Trophoblast cell (in vitro differentiated cells and primary cell): ENCODE measurements at regions not wholly inside any gene's neighbourhood (a gene's known extent, or its start where the extent isn't known, plus 50 kb on each side); places are given as distances from the start of the nearest gene placed in this dataset.

Experiments
- DNase-seq, 2 donors: peaks; one replicate each; pipeline ENCODE4 v3.0.0-alpha.2; 2016
- H2AFZ ChIP-seq: 2 replicates; pipeline ENCODE4 v1.6.1; 2013; ENCODE audit warnings: low read length, moderate library complexity, mild to moderate bottlenecking; ENCODE audit not compliant: insufficient read depth, poor library complexity
- H2AK5ac ChIP-seq: 2 replicates; pipeline ENCODE4 v1.6.1; 2013; ENCODE audit warnings: mild to moderate bottlenecking, low read length
- H2BK120ac ChIP-seq: 2 replicates; pipeline ENCODE4 v1.6.1; 2013; ENCODE audit warnings: low read length, mild to moderate bottlenecking, moderate library complexity; ENCODE audit not compliant: insufficient read depth, poor library complexity
- H2BK12ac ChIP-seq: 2 replicates; pipeline ENCODE4 v1.6.1; 2013; ENCODE audit warnings: mild to moderate bottlenecking, low read length, moderate library complexity
- H2BK5ac ChIP-seq: 2 replicates; pipeline ENCODE4 v1.6.1; 2013; ENCODE audit warnings: low read length, low read depth, moderate library complexity, mild to moderate bottlenecking; ENCODE audit not compliant: poor library complexity
- H3K14ac ChIP-seq: 2 replicates; pipeline ENCODE4 v1.6.1; 2013; ENCODE audit warnings: mild to moderate bottlenecking, low read length
- H3K18ac ChIP-seq: 2 replicates; pipeline ENCODE4 v1.6.1; 2013; ENCODE audit warnings: mild to moderate bottlenecking, low read length
- H3K23ac ChIP-seq: 2 replicates; pipeline ENCODE4 v1.6.1; 2013; ENCODE audit warnings: low read length
- H3K27ac ChIP-seq: 2 replicates; pipeline ENCODE4 v1.5.1; 2013; ENCODE audit warnings: low read depth, mild to moderate bottlenecking, inconsistent platforms, low read length, moderate library complexity
- H3K27me3 ChIP-seq: 2 replicates; pipeline ENCODE4 v1.6.1; 2013; ENCODE audit warnings: inconsistent platforms, mild to moderate bottlenecking, low read length, moderate library complexity; ENCODE audit not compliant: insufficient read depth
- H3K36me3 ChIP-seq, 2 experiments: 1 replicate in 1 of 2; 2 replicates in 1 of 2; pipeline ENCODE4 v1.6.1; 2013; ENCODE audit warnings: low read length in 2 of 2, mild to moderate bottlenecking in 2 of 2, moderate library complexity in 1 of 2; ENCODE audit not compliant: insufficient read depth in 2 of 2, control insufficient read depth in 1 of 2
- H3K4ac ChIP-seq: 2 replicates; pipeline ENCODE4 v1.6.1; 2013; ENCODE audit warnings: low read depth, mild to moderate bottlenecking, low read length, moderate library complexity
- H3K4me1 ChIP-seq, 2 experiments: 1 replicate in 1 of 2; 2 replicates in 1 of 2; pipeline ENCODE4 v1.6.1; 2013; ENCODE audit warnings: low read length in 2 of 2, mild to moderate bottlenecking in 2 of 2, moderate library complexity in 1 of 2; ENCODE audit not compliant: insufficient read depth in 2 of 2, control insufficient read depth in 1 of 2
- H3K4me2 ChIP-seq: 2 replicates; pipeline ENCODE4 v1.6.1; 2013; ENCODE audit warnings: inconsistent platforms, mild to moderate bottlenecking, low read length, moderate library complexity
- H3K4me3 ChIP-seq: 2 replicates; pipeline ENCODE4 v1.5.1; 2013; ENCODE audit warnings: mild to moderate bottlenecking, low read depth, low read length, inconsistent platforms
- H3K79me1 ChIP-seq: one replicate; pipeline ENCODE4 v1.6.1; 2013; ENCODE audit warnings: low read length
- H3K79me2 ChIP-seq: 2 replicates; pipeline ENCODE4 v1.6.1; 2013; ENCODE audit warnings: low read length, mild to moderate bottlenecking; ENCODE audit not compliant: control insufficient read depth, insufficient read depth, poor library complexity
- H3K9ac ChIP-seq: 2 replicates; pipeline ENCODE4 v1.6.1; 2013; ENCODE audit warnings: mild to moderate bottlenecking, low read length
- H3K9me3 ChIP-seq: 2 replicates; pipeline ENCODE4 v1.6.1; 2013; ENCODE audit warnings: low read depth, mild to moderate bottlenecking, control low read depth, inconsistent platforms, low read length; ENCODE audit not compliant: insufficient read depth
- H4K12ac ChIP-seq: 2 replicates; pipeline ENCODE4 v1.6.1; 2013; ENCODE audit warnings: low read depth, mild to moderate bottlenecking, low read length, moderate library complexity
- H4K8ac ChIP-seq: 2 replicates; pipeline ENCODE4 v1.6.1; 2013; ENCODE audit warnings: low read depth, mild to moderate bottlenecking, low read length, moderate library complexity
- H4K91ac ChIP-seq: one replicate; pipeline ENCODE4 v1.6.1; 2013; ENCODE audit warnings: low read depth, mild to moderate bottlenecking, low read length, moderate library complexity
- WGBS: extraction: QIAGEN DNeasy Blood & Tissue Kit; methylation state at CpG from one replicate; pipeline ENCODE4 v1.1.7; 2013; ENCODE audit warnings: missing lambda C conversion rate; ENCODE audit not compliant: insufficient read length, insufficient coverage; ENCODE audit errors: extremely low coverage; 5-methylcytosine and 5-hydroxymethylcytosine counted together

DNA sequence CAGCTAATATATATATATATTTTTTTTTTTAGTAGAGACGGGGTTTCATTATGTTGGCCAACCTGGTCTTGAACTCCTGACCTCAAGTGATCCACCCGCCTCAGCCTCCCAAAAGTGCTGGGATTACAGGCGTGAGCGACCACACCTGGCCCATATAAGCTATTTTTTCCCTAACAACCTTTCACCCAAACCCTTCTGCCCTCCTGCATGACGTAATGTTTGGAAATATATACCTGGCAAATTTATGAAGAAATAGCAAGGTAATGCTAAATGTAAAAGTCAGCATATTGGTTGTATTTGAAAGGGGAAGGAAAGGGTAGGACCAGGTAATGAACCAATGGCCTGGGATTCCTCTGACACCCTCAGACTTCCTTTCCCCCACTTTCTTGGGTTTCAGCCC lies 325.5 kb upstream of the ARID1B start:
- H3K4me3 ChIP-seq, result no peak overlapping the region
- no peak overlapping the region for H4K12ac ChIP-seq
- H3K27me3 ChIP-seq, result no peaks in the 10 kb centered on the region
- H3K14ac ChIP-seq, result no peak overlapping the region
- H3K4ac ChIP-seq, result no peak overlapping the region
- H3K36me3 ChIP-seq, result no peaks in the 10 kb centered on the region
- H3K4me1 ChIP-seq, result no peaks in the 10 kb centered on the region
- no peak for DNase-seq
- no peak overlapping the region for H2AK5ac ChIP-seq
- H3K79me2 ChIP-seq, result no peaks in the 10 kb centered on the region
- no peak overlapping the region for H4K91ac ChIP-seq
- H4K8ac ChIP-seq, result no peak overlapping the region
- H3K23ac ChIP-seq, result no peak overlapping the region
- H3K18ac ChIP-seq, result no peak overlapping the region
- no CpG with 5 or more reads among the region's 5 CpGs for WGBS
- no peak overlapping the region for H3K4me2 ChIP-seq
- no peak overlapping the region for H3K9ac ChIP-seq
- H3K9me3 ChIP-seq, result no peaks in the 10 kb centered on the region
- no peaks in the 10 kb centered on the region for H3K79me1 ChIP-seq
- no peak overlapping the region for H2BK12ac ChIP-seq
- no peak overlapping the region for H2BK120ac ChIP-seq
- no peak overlapping the region for H3K27ac ChIP-seq
- H2BK5ac ChIP-seq, result no peak overlapping the region
- no peak overlapping the region for H2AFZ ChIP-seq

- no peak overlapping the region for H2BK12ac ChIP-seq
- H3K9ac ChIP-seq, result no peak overlapping the region
- H3K36me3 ChIP-seq, result no peaks in the 10 kb centered on the region
- no peak for DNase-seq
- no peaks in the 10 kb centered on the region for H3K79me1 ChIP-seq
- H3K4me2 ChIP-seq, result no peak overlapping the region
- H3K4me3 ChIP-seq, result no peak overlapping the region
- H3K23ac ChIP-seq, result no peak overlapping the region
- no CpG with 5 or more reads among the region's 5 CpGs for WGBS
- no peaks in the 10 kb centered on the region for H3K27me3 ChIP-seq
- no peak overlapping the region for H4K8ac ChIP-seq
- H3K4me1 ChIP-seq, result no peaks in the 10 kb centered on the region
- H2BK5ac ChIP-seq, result no peak overlapping the region
- no peak overlapping the region for H3K27ac ChIP-seq
- H4K12ac ChIP-seq, result no peak overlapping the region
- no peak overlapping the region for H2AK5ac ChIP-seq
- no peak overlapping the region for H3K14ac ChIP-seq
- no peak overlapping the region for H3K18ac ChIP-seq
- H3K79me2 ChIP-seq, result no peaks in the 10 kb centered on the region
- H3K9me3 ChIP-seq, result no peaks in the 10 kb centered on the region
- H2AFZ ChIP-seq, result no peak overlapping the region
- H2BK120ac ChIP-seq, result no peak overlapping the region
- no peak overlapping the region for H3K4ac ChIP-seq
- no peak overlapping the region for H4K91ac ChIP-seq
Observed at GRCh38 chr6:156451088-156451487, 326.1 kb upstream of the ARID1B start.

GRCh38 chr6:156450421-156450820 lies 326.8 kb upstream of the ARID1B start:
- no peak overlapping the region for H2AFZ ChIP-seq
- H3K9ac ChIP-seq, result no peak overlapping the region
- H3K79me2 ChIP-seq, result no peaks in the 10 kb centered on the region
- H3K4me3 ChIP-seq, result no peak overlapping the region
- no peaks in the 10 kb centered on the region for H3K9me3 ChIP-seq
- no peak overlapping the region for H2AK5ac ChIP-seq
- no peak for DNase-seq
- H4K12ac ChIP-seq, result no peak overlapping the region
- no peaks in the 10 kb centered on the region for H3K27me3 ChIP-seq
- no peaks in the 10 kb centered on the region for H3K79me1 ChIP-seq
- no peak overlapping the region for H3K18ac ChIP-seq
- H2BK12ac ChIP-seq, result no peak overlapping the region
- H4K8ac ChIP-seq, result no peak overlapping the region
- H2BK120ac ChIP-seq, result no peak overlapping the region
- no peaks in the 10 kb centered on the region for H3K36me3 ChIP-seq
- no peak overlapping the region for H3K4ac ChIP-seq
- no peak overlapping the region for H2BK5ac ChIP-seq
- H3K27ac ChIP-seq, result no peak overlapping the region
- no peak overlapping the region for H3K14ac ChIP-seq
- no peak overlapping the region for H3K4me2 ChIP-seq
- H3K4me1 ChIP-seq, result no peaks in the 10 kb centered on the region
- H3K23ac ChIP-seq, result no peak overlapping the region
- H4K91ac ChIP-seq, result no peak overlapping the region

DNA sequence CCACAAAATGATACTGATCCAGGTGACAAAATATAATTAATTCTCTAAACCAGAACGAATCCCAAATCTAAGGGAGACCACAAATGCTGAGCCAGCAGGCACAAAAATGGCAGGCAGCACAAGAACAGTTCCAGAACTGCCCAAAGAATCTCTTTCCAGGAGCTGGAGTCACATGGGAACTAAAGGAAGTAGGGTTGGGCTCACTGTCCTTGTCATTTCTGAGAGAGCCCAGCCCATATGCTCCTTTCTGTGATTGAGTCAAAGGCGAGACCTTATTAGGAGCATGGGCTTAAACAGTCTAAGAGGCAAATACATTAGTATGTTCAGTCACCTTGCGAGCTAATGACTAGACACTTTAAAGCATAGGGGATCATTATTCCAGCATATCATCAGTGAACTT lies 327.6 kb upstream of the ARID1B start:
- no peaks in the 10 kb centered on the region for H3K27me3 ChIP-seq
- H2BK12ac ChIP-seq, result no peak overlapping the region
- no peak overlapping the region for H2AFZ ChIP-seq
- no peak overlapping the region for H2AK5ac ChIP-seq
- no peaks in the 10 kb centered on the region for H3K79me1 ChIP-seq
- no peak overlapping the region for H3K4me2 ChIP-seq
- no peak overlapping the region for H3K4me3 ChIP-seq
- H4K91ac ChIP-seq, result no peak overlapping the region
- H3K36me3 ChIP-seq, result no peaks in the 10 kb centered on the region
- no peak overlapping the region for H2BK120ac ChIP-seq
- no peaks in the 10 kb centered on the region for H3K79me2 ChIP-seq
- H3K9me3 ChIP-seq, result no peaks in the 10 kb centered on the region
- no peak overlapping the region for H3K18ac ChIP-seq
- H3K14ac ChIP-seq, result no peak overlapping the region
- H4K12ac ChIP-seq, result no peak overlapping the region
- no peak for DNase-seq
- WGBS, result no CpG with 5 or more reads among the region's 3 CpGs
- H4K8ac ChIP-seq, result no peak overlapping the region
- H3K23ac ChIP-seq, result no peak overlapping the region
- no peak overlapping the region for H3K4ac ChIP-seq
- H3K9ac ChIP-seq, result no peak overlapping the region
- H3K4me1 ChIP-seq, result no peaks in the 10 kb centered on the region
- H2BK5ac ChIP-seq, result no peak overlapping the region
- no peak overlapping the region for H3K27ac ChIP-seq

DNA sequence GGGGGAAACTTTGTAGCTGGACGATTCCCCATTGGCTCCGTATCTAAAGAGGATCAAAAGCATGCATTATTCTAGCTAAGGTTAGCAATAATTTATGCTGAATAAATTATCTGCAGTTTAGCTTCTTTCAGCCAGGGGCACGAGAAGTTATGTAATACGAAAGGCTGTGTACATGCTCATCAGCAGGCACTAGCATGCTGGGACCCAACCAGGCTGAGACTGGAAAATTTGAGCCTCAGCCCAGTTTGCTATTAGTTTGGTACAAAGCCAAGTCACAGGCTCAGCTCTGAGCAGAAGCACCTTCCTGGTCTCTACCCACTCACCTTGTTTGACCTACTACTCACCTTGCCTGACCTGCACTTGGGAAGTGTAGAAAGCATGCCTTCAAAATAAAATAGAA lies 328.1 kb upstream of the ARID1B start:
- no peak overlapping the region for H2BK5ac ChIP-seq
- no peak for DNase-seq
- H3K36me3 ChIP-seq, result no peaks in the 10 kb centered on the region

More for the DNA sequence above, 328.1 kb upstream of the ARID1B start:
- Histone ChIP-seq H3K4me2 (no peak overlapping the region), H3K9ac (no peak overlapping the region), H3K18ac (no peak overlapping the region), H4K12ac (no peak overlapping the region), H2AK5ac (no peak overlapping the region), H3K4me1 (no peaks in the 10 kb centered on the region), H3K27me3 (no peaks in the 10 kb centered on the region), H3K4me3 (no peak overlapping the region), H3K23ac (no peak overlapping the region), H4K8ac (no peak overlapping the region), H3K27ac (no peak overlapping the region), H2BK12ac (no peak overlapping the region), H3K79me2 (no peaks in the 10 kb centered on the region), H2BK120ac (no peak overlapping the region), H3K79me1 (no peaks in the 10 kb centered on the region), H3K14ac (no peak overlapping the region), H2AFZ (no peak overlapping the region), H3K9me3 (no peaks in the 10 kb centered on the region), H4K91ac (no peak overlapping the region), H3K4ac (no peak overlapping the region)
- WGBS, result no CpG with 5 or more reads among the region's 4 CpGs
